ENCODE measurements at regions not wholly inside any gene's neighbourhood (a gene's known extent, or its start where the extent isn't known, plus 50 kb on each side); places are given as distances from the start of the nearest gene placed in this dataset.
"Not testable (repeated sequence)": the region's sequence is repeated elsewhere in the genome, so short reads cannot be mapped to it uniquely, and the experiment has no call there.

GRCh38 chr9:62877987-62878386 lies 1688.2 kb downstream of the SPATA31A7 start:
- DNase-seq = not testable (repeated sequence)

- DNase-seq = not testable (repeated sequence)
Observed at GRCh38 chr9:62880453-62880852, 1690.6 kb downstream of the SPATA31A7 start.

GRCh38 chr9:62880971-62881370 lies 1691.1 kb downstream of the SPATA31A7 start:
- DNase-seq = not testable (repeated sequence)

- DNase-seq = not testable (repeated sequence)
Observed at GRCh38 chr9:62881811-62882210, 1692.0 kb downstream of the SPATA31A7 start.

- not testable (repeated sequence) for DNase-seq
Observed at GRCh38 chr9:62882717-62883116, 1692.9 kb downstream of the SPATA31A7 start.

- DNase-seq = not testable (repeated sequence)
Observed at GRCh38 chr9:62896692-62897091, 1706.9 kb downstream of the SPATA31A7 start.

- DNase-seq = not testable (repeated sequence)
Observed at GRCh38 chr9:62897411-62898225, 1707.8 kb downstream of the SPATA31A7 start.

GRCh38 chr9:62899666-62900065 lies 1709.8 kb downstream of the SPATA31A7 start:
- not testable (repeated sequence) for DNase-seq

GRCh38 chr9:62904061-62904460 lies 1714.2 kb downstream of the SPATA31A7 start:
- not testable (repeated sequence) for DNase-seq

GRCh38 chr9:62905722-62906121 lies 1715.9 kb downstream of the SPATA31A7 start:
- not testable (repeated sequence) for DNase-seq

GRCh38 chr9:62907866-62908265 lies 1718.0 kb downstream of the SPATA31A7 start:
- DNase-seq = not testable (repeated sequence)

GRCh38 chr9:62908271-62908670 lies 1718.4 kb downstream of the SPATA31A7 start:
- DNase-seq = not testable (repeated sequence)

- not testable (repeated sequence) for DNase-seq
Observed at GRCh38 chr9:62909447-62909846, 1719.6 kb downstream of the SPATA31A7 start.

GRCh38 chr9:62912278-62912677 lies 1722.4 kb downstream of the SPATA31A7 start:
- DNase-seq = not testable (repeated sequence)

GRCh38 chr9:62915168-62915567 lies 1725.3 kb downstream of the SPATA31A7 start:
- DNase-seq = not testable (repeated sequence)

GRCh38 chr9:62915661-62916060 lies 1725.8 kb downstream of the SPATA31A7 start:
- not testable (repeated sequence) for DNase-seq

- DNase-seq = not testable (repeated sequence)
Observed at GRCh38 chr9:62918648-62919385, 1729.0 kb downstream of the SPATA31A7 start.

- DNase-seq = not testable (repeated sequence)
Observed at GRCh38 chr9:62931484-62931883, 1741.6 kb downstream of the SPATA31A7 start.

GRCh38 chr9:62952840-62953239 lies 1763.0 kb downstream of the SPATA31A7 start:
- not testable (repeated sequence) for DNase-seq

Measured in fibroblast of skin of abdomen (primary cell).